Neural progenitor cell (in vitro differentiated cells): ENCODE measurements at regions not wholly inside any gene's neighbourhood (a gene's known extent, or its start where the extent isn't known, plus 50 kb on each side); places are given as distances from the start of the nearest gene placed in this dataset.

ENCODE experiments used
- CTCF ChIP-seq: fragments of 200-600 bp; sonication (generic); IDR thresholded peaks from 2 replicates; pipeline ENCODE4 v1.5.1; 2017; ENCODE audit warnings: antibody characterized with exemption, mild to moderate bottlenecking
- EZH2 ChIP-seq: fragments of 200-600 bp; sonication (generic); IDR thresholded peaks from 2 replicates; pipeline ENCODE4 v1.6.1; 2017; ENCODE audit warnings: antibody characterized with exemption, mild to moderate bottlenecking, moderate library complexity
- EZH2phosphoT487 ChIP-seq: fragments of 200-600 bp; sonication (generic); IDR thresholded peaks from 2 replicates; pipeline ENCODE4 v1.6.1; 2017; ENCODE audit warnings: antibody characterized with exemption

- TF ChIP-seq CTCF (no peak), EZH2 (no peak), EZH2phosphoT487 (no peak)
Measured at GRCh38 chr6:68342286-68342685, 292.8 kb upstream of the ADGRB3 start.
